ENCODE measurements at regions not wholly inside any gene's neighbourhood (a gene's known extent, or its start where the extent isn't known, plus 50 kb on each side); places are given as distances from the start of the nearest gene placed in this dataset.

- no peak for TF ChIP-seq ZBTB33 (CRISPR knock-in tag; IDR thresholded peaks at IDR 0.05)
- TF ChIP-seq ZSCAN12 (CRISPR knock-in tag; IDR thresholded peaks at IDR 0.05): no peak
- TF ChIP-seq BRCA1 (CRISPR knock-in tag; IDR thresholded peaks at IDR 0.05): no peak
- no peak for TF ChIP-seq NR2C2 (CRISPR knock-in tag; IDR thresholded peaks at IDR 0.05; ENCODE audit: borderline replicate concordance)
- no peak for TF ChIP-seq ZNF17 (CRISPR knock-in tag; IDR thresholded peaks at IDR 0.05)
- TF ChIP-seq RBM39 (IDR thresholded peaks at IDR 0.05; ENCODE audit: low read depth, low read length, poor library complexity, severe bottlenecking): no peak
- no peak for TF ChIP-seq ZNF101 (CRISPR knock-in tag; IDR thresholded peaks at IDR 0.05; ENCODE audit: borderline replicate concordance, low read depth)
- TF ChIP-seq BATF2 (CRISPR knock-in tag; IDR thresholded peaks at IDR 0.05): no peak
- no peak for TF ChIP-seq ELF1 (CRISPR knock-in tag; IDR thresholded peaks at IDR 0.05)
- no peak for TF ChIP-seq FOXM1 (CRISPR knock-in tag; IDR thresholded peaks at IDR 0.05)
Observed at GRCh38 chr1:168782559-168783116, 53.6 kb upstream of the DPT start.
